Stimulated activated memory B cell treated with anti-CD40 and anti-IgM and Interleukin-4, amounts not matched to agents 10 μg/mL and 1 μg/mL and 100 μg/mL, for 72 hours (primary cell): ENCODE measurements at regions not wholly inside any gene's neighbourhood (a gene's known extent, or its start where the extent isn't known, plus 50 kb on each side); places are given as distances from the start of the nearest gene placed in this dataset.

Experiments used
- ATAC-seq: fragments of 150-1000 bp; cut with Tn5 transposase; 2 replicates; pipeline ENCODE4 v1.10.0; 2021
- H3K27ac Mint-ChIP-seq: one replicate; pipeline ENCODE4 v1.8.0; 2022; ENCODE audit warnings: mild to moderate bottlenecking, mixed read lengths
- H3K27me3 Mint-ChIP-seq: one replicate; pipeline ENCODE4 v1.8.0; 2022; ENCODE audit warnings: mixed read lengths
- H3K36me3 Mint-ChIP-seq: one replicate; pipeline ENCODE4 v1.8.0; 2022; ENCODE audit warnings: mixed read lengths
- H3K4me1 Mint-ChIP-seq: one replicate; pipeline ENCODE4 v1.8.0; 2022; ENCODE audit warnings: mixed read lengths
- H3K4me3 Mint-ChIP-seq: one replicate; pipeline ENCODE4 v1.8.0; 2022; ENCODE audit warnings: mild to moderate bottlenecking, moderate library complexity, mixed read lengths
- H3K9me3 Mint-ChIP-seq: one replicate; pipeline ENCODE4 v1.8.0; 2022; ENCODE audit warnings: mixed read lengths

DNA sequence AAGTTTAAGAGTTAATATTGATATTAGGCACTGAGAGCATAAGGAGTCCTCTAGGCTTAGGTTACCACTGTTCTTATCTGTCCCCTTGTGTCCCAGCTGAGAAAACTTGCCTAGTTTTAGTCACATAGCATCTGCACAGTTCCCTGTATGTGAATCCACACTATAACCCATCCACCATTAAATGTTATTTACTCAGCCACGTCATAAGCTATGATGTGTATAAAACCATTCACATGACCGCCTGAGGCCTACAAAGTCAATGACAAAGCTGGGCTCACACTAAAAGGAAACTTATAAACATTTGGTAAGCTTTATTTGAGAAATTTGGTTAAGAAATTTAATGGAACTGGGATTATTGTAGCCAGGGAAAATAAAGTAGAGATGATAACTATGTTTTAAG, 59.2 kb upstream of the TFAP2D start:
- no peaks in the 10 kb centered on the region for H3K4me1 Mint-ChIP-seq
- no peaks in the 10 kb centered on the region for H3K36me3 Mint-ChIP-seq
- no peak overlapping the region for H3K27ac Mint-ChIP-seq
- no peak overlapping the region for H3K4me3 Mint-ChIP-seq
- no peak for ATAC-seq
- H3K9me3 Mint-ChIP-seq, result peaks cover 25% of the 10 kb centered on the region
- no peaks in the 10 kb centered on the region for H3K27me3 Mint-ChIP-seq

DNA sequence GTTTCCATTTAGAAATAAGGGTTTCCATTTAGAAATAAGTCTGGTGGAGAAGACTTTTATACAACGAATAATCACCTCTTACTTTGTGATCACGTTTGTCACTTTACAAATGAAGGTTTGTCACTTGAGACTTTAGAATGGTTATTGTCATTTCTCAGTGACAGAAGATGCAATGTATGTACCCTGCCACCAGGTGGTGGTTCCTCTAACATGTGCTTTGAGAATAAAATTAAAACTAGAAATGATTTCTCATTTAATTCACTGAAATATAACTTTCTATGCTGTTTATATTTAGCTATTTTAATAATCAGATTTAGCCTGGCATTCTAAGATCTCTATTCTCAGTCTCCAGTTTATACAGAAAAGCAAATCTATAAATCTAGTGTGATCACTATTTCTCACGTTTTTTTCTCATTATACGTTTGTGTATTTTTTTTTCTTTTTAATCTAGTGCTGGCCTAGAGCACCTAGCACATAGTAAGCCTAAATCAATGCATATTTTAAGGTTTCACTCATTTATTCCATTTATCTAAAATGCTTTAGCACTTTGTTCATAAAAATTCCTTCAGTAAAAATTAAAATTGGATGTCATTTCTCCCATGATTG, 57.4 kb upstream of the TFAP2D start:
- H3K9me3 Mint-ChIP-seq, result peaks cover 16% of the 10 kb centered on the region
- no peaks in the 10 kb centered on the region for H3K36me3 Mint-ChIP-seq

GRCh38 chr6:50657513-50657912, 55.8 kb upstream of the TFAP2D start:
- Mint-ChIP-seq H3K36me3 (no peaks in the 10 kb centered on the region), H3K4me3 (no peak overlapping the region), H3K27me3 (no peaks in the 10 kb centered on the region), H3K27ac (no peak overlapping the region), H3K4me1 (no peaks in the 10 kb centered on the region), H3K9me3 (peaks cover 6% of the 10 kb centered on the region)
- no peak for ATAC-seq

More for the DNA sequence above, 57.4 kb upstream of the TFAP2D start:
- no peak overlapping the region for H3K4me3 Mint-ChIP-seq
- H3K27me3 Mint-ChIP-seq, result no peaks in the 10 kb centered on the region
- no peak overlapping the region for H3K27ac Mint-ChIP-seq
- no peaks in the 10 kb centered on the region for H3K4me1 Mint-ChIP-seq
- no peak for ATAC-seq

- Mint-ChIP-seq H3K27me3 (no peaks in the 10 kb centered on the region), H3K27ac (no peak overlapping the region), H3K4me1 (no peaks in the 10 kb centered on the region), H3K36me3 (no peaks in the 10 kb centered on the region), H3K4me3 (no peak overlapping the region), H3K9me3 (peaks cover 3% of the 10 kb centered on the region)
- no peak for ATAC-seq
Measured at GRCh38 chr6:50658561-50658960, 54.8 kb upstream of the TFAP2D start.

DNA sequence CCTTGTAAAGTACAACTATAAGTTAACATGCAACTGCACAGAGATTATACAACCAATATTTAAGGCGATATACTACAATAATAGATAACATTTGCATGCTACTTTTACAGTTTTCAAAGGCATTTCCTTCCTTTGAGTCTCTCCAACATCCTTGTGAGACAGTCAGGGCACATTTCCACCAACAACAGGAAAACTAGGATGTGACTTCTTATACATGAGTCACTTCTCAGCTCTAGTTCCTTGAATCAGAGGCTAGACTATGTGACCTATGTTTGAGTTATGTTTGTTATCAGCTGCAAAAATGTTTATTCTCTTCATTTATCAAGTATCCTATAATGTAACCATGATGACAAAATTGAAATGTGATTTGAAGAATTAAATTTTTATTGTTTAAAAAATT, 51.7 kb upstream of the TFAP2D start:
- no peaks in the 10 kb centered on the region for H3K27me3 Mint-ChIP-seq
- H3K27ac Mint-ChIP-seq, result no peak overlapping the region
- ATAC-seq, result no peak
- no peaks in the 10 kb centered on the region for H3K4me1 Mint-ChIP-seq
- no peaks in the 10 kb centered on the region for H3K36me3 Mint-ChIP-seq
- H3K4me3 Mint-ChIP-seq, result no peak overlapping the region
- peaks cover 3% of the 10 kb centered on the region for H3K9me3 Mint-ChIP-seq
